Stimulated activated CD4-positive, alpha-beta T cell treated with anti-CD3 and anti-CD28 coated beads, Interleukin-15, amount 100 ng/mL, for 48 hours (primary cell): ENCODE measurements at regions not wholly inside any gene's neighbourhood (a gene's known extent, or its start where the extent isn't known, plus 50 kb on each side); places are given as distances from the start of the nearest gene placed in this dataset.
"Not testable (repeated sequence)": the region's sequence is repeated elsewhere in the genome, so short reads cannot be mapped to it uniquely, and the experiment has no call there.

Source experiments
- DNase-seq, 2 donors: peaks; one replicate each; pipeline ENCODE4 v3.0.0-alpha.2; 2020; ENCODE audit warnings: low read depth in 2 of 2

GRCh38 chr2:2797797-2798196 is 466.7 kb upstream of the MYT1L start:
- no peak for DNase-seq

GRCh38 chr2:2796207-2796606 is 465.1 kb upstream of the MYT1L start:
- no peak for DNase-seq

- no peak for DNase-seq
Measured at GRCh38 chr2:2795438-2796091, 464.5 kb upstream of the MYT1L start.

- DNase-seq: no peak
Measured at GRCh38 chr2:2793925-2794560, 463.0 kb upstream of the MYT1L start.

GRCh38 chr2:2793514-2793913 is 462.4 kb upstream of the MYT1L start:
- no peak for DNase-seq

GRCh38 chr2:2791606-2792005 is 460.5 kb upstream of the MYT1L start:
- DNase-seq: no peak

- DNase-seq: no peak
Measured at GRCh38 chr2:2791031-2791430, 460.0 kb upstream of the MYT1L start.

- DNase-seq: no peak
Measured at GRCh38 chr2:2788076-2788475, 457.0 kb upstream of the MYT1L start.

- DNase-seq: no peak
Measured at GRCh38 chr2:2787301-2787907, 456.3 kb upstream of the MYT1L start.

GRCh38 chr2:2782007-2782406 is 450.9 kb upstream of the MYT1L start:
- DNase-seq: no peak

GRCh38 chr2:2779727-2780126 is 448.7 kb upstream of the MYT1L start:
- no peak for DNase-seq

- DNase-seq: no peak
Measured at GRCh38 chr2:2777876-2778275, 446.8 kb upstream of the MYT1L start.

- no peak for DNase-seq
Measured at GRCh38 chr2:2777213-2777612, 446.1 kb upstream of the MYT1L start.

GRCh38 chr2:2775018-2775417 is 443.9 kb upstream of the MYT1L start:
- DNase-seq: no peak

- DNase-seq: no peak
Measured at GRCh38 chr2:2773692-2774091, 442.6 kb upstream of the MYT1L start.

- not testable (repeated sequence) for DNase-seq
Measured at GRCh38 chr2:2773080-2773479, 442.0 kb upstream of the MYT1L start.

- no peak for DNase-seq
Measured at GRCh38 chr2:2771721-2772411, 440.8 kb upstream of the MYT1L start.

GRCh38 chr2:2769481-2770431 is 438.7 kb upstream of the MYT1L start:
- no peak for DNase-seq

GRCh38 chr2:2768476-2768875 is 437.4 kb upstream of the MYT1L start:
- no peak for DNase-seq

- DNase-seq: no peak
Measured at GRCh38 chr2:2767837-2768236, 436.8 kb upstream of the MYT1L start.

- DNase-seq: no peak
Measured at GRCh38 chr2:2765839-2766495, 434.9 kb upstream of the MYT1L start.
